Stimulated activated CD8-positive, alpha-beta memory T cell treated with anti-CD3 and anti-CD28 coated beads, Interleukin-15, amount 100 ng/mL, for 24 hours (primary cell): ENCODE measurements at regions not wholly inside any gene's neighbourhood (a gene's known extent, or its start where the extent isn't known, plus 50 kb on each side); places are given as distances from the start of the nearest gene placed in this dataset.

Source experiments
- DNase-seq: peaks from one replicate; pipeline ENCODE4 v3.0.0-alpha.2; 2020; ENCODE audit warnings: low read depth

DNA sequence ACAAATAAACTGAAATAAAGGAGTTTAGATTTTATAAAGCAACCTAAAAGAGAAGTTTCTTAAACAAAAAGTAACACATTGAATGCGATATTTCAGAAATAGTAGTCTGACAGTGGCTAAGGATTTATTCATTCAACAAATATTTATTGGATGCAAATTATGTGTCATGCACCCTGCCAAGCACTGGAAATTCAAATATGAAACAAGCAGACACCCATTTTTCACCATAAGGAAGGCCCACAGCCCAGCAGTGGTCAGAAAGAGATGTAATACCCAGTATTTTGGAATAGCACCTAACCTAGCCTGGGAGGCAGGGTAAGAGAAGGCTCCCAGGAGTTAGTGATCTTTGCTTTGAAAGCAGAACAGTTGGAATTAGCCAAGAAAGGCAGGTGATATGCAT lies 855.1 kb upstream of the TENM3 start:
- DNase-seq = no peak

DNA sequence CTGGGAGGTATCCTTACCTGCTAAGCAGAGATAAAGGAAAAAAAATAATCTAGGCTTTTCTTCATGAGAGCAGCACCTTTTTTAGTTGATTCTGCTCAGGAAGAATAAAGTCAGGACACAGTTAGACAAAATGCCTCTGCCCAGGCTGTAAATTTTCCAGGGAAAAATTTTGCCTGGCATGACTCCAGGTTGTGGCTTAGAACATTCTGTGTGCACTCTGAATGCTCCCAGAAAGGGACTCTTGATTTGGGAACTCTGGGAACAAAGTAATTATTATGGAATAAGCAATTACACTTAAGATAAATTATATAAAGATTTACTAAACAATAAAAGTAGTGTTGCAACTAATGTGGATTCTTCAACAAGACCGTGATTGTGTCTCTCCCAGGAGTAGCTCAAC lies 826.2 kb upstream of the TENM3 start:
- DNase-seq = no peak

DNA sequence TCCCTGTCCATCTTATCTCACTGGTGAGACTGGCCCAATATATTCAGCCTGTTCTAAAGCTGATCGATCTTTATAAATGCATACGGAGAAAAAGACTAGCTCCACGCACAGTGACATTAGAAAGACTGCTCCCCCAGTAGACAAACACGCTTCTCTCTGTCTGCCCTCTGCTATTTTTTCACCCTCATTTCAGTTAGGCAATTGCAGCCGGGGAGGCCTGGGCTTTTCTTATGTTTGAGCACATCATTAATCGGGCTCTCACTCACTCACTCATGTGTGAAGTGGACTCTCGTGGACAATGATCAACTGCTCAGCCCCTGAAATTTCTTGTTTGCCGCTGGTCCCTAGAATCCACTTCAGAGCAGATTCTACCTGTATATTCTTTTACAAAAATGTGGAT lies 824.7 kb upstream of the TENM3 start:
- no peak for DNase-seq

DNA sequence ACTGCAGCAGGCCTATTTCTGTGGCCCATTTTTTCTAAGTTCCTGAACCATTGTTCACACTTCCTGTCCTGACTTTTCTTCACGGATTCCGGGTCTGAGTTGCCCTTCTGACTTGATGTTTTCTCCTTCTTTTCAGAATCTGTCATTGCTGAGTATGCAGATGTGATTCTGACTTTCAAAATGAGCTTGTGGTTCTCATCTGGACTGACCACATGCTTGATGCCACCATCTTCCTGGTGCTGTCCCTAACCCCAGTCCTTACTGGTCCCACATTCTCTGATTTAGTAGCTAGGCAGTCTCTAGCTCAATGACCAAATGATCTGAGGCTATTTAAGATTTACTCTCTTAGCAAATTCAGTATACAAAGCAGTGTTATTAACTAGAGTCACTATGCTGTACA lies 822.3 kb upstream of the TENM3 start:
- no peak for DNase-seq

DNA sequence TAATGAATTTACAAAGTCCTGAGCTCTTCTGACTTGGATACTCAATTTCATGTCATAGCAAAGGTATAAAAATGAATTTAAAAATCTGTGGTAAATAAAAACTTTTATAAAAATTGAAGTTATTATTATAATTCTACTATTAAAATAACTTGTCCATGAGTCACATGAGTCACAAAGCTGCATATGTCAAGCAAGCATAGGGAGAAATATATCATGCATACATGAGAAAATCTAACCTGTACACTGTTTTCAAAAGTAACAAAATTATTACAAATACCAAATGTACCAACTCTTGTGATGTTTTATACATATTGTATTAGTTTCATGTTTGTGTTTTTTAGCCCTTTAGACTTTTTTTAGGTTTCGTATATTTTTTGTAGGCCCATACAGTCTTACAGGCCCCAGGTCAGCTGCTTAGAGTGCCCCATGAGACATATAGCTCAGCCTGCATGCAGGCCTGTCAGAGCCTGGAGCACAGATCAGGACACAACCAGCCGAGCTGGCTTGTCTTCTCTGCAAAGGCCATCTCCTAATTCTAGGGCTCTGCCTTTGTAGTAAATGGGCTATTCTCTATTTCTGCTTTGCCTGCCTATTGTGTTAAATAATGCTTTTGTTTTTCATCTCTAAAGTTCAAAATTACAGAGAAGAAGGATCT lies 818.7 kb upstream of the TENM3 start:
- DNase-seq = no peak

DNA sequence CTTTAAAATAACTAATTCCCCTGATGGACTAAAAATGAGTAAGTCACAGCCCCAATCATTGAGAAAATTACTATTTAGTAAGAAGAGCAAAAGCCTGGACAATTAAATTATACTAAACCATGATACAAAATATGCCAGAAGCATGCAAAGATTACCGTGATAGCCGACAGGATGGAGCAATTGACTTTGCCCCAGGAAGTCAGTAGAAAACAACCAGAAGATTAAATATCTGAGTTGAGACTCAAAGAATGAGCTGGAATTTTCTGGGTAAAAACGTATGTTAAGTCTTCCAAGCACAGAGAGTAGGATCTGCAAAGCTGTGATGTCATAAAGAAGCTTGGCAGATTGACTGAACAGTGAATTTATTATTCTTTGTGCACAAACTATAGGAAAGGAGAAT lies 816.1 kb upstream of the TENM3 start:
- DNase-seq = no peak

DNA sequence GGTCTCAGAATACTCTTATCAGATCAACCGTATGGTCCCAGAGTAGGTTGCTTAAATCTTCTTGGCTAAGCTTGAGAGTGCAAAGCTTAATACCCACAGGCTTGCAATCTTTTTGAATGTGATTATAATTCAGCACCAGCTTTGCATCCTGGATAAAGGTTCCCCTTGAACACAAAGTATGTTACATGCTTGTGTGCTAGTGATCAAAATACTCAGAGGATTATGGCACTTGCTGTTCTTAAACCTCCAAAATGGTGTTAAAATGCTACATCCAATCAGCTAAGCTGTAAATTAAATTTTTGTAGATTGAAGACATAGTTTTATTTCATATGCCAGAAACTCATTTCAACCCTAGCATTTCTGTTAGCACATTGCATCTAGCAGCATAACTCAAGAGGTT lies 812.2 kb upstream of the TENM3 start:
- no peak for DNase-seq

DNA sequence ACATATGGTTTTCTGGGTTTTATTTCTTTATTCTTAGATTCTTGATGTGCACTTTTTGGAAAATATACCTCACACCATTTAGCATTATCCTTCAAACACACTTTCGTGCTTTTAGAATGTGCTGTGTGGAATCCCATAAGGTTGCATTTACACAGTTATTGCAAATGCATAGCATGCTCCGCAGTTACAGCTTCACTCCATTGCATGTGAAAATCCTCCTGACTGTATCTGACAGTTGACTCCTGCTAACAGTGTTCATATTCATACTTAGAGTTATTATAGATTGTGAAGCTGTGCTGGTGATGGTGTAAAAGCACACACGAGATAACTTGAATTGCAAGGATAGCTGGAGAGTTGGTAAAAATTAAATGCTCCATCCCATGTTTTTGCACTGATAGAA lies 811.5 kb upstream of the TENM3 start:
- DNase-seq = no peak

DNA sequence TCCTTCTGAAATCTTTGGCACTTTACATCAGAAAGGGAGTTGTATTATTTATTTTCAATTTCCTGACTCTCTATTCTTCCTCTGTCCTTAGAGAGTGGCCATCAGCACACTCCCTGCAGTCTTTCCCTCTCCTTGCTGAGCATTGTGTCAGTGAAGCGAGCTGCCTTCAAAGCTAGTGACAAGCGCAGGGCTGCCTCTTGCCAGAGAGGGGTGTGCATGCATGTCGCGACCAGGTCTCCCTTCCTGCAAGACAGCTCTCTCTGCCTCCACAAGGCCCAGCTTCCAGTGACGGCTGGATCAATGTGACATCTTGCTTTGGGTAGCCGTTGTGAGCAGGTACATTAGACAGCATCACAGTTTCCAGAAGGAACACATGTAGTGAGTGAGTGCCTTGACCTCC lies 810.9 kb upstream of the TENM3 start:
- DNase-seq = no peak

DNA sequence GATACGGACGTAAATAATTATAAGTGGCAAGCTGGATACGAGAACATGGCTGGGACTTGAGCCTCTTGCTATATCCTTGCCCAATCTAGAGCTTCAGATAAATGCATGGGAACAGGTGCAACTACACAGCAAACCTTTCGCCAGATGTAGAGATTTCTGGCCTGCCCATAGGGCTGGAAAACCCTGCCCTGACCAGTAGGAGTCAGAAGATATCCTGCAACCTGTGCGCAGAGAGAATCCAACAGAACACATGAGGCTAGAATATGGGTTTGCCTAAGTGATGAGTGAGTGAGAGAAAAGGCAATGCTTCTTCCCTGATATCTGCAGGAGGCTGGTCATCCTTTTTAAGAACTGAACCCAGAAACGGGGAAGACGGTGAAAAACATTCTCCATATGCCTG lies 805.3 kb upstream of the TENM3 start:
- DNase-seq = no peak

DNA sequence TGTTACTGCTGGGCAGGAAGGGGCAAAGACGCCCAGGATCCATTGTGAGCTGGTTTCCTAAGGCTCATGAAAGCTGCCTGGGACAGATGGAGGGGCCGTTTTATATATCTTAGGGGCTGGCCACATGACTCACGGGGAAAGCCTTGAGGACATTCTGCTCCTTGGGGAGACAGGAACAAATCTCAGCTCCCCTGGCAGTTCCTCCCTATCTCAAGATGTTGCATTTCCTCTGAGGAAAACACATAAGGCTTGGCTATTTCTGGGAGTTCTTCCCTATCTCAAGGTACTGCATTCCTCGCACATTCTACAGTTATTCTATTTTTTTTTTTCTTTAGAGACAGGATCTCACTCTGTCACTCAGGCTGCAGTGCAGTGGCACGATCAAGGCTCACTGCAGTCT lies 804.6 kb upstream of the TENM3 start:
- no peak for DNase-seq

DNA sequence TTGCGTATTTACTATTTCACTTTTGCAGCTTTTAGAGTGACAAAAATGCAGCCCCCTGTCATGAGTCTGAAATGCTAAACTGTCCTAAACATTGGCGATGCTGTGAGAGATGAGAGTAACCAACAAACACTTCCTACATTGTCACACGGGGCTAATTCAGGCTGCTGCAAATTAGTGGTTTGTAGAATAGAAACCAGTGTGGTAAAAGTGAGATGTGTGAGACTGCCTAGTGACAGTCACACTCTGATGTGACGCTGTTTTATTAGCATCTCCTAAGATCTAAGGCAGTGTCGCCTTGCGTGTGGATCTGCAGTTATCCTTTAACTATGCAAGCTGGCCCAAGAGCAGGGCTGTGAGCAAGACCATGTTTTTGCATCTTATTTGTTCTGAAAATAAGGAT lies 800.2 kb upstream of the TENM3 start:
- DNase-seq = no peak

DNA sequence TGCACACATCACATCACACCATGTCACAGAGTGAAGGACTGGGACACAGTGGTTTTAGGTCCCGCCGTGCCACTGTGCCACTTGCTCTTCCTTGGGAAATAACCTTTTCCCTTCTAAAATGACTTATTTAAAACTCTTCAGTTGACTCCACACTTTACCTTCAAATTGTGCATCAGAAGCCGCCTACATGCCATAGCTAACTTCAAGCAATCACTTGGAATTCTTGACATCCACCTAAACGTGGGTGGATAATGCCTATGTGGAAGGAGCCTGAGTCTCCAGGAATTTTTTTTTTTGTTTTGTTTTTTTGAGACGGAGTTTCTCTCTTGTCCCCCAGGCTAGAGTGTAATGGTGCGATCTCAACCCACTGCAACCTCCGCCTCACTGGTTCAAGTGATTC lies 777.4 kb upstream of the TENM3 start:
- no peak for DNase-seq

DNA sequence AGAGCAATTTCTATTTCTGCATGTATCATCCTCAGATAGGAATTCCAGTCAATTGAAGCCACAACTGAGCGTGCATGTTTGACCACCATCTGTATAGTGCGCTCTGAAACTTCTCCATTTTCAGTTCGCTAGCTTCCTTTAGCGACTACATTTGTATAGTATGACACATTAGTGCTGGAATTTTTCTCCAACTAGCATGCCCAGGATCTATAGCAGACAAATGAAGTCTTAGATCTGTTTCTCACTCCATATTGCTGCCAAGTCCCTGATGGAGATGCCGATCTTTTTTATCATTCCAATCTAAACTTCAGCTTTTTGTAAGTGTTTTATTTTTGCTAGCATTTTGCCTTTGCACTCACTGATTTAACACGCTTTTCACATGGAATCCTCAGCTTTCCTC lies 774.8 kb upstream of the TENM3 start:
- no peak for DNase-seq

DNA sequence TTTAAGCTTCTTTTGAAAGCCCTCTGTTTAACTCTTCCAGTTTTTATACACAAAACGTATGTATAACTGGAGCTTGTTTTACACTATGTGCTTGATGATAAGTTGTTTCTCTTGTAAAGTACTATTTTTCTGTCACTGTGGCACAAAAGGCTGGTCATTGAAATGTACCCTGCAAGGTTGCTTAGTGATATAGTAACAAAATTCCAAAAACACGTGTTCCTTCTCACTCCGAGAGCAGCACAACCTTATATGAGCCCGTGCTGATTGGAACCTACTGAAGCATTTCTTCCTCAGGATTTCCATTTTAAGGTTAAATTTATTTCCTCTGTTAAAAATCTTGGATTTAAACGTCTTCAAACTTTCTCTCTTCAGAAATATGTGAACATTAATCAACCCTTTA lies 772.9 kb upstream of the TENM3 start:
- no peak for DNase-seq

DNA sequence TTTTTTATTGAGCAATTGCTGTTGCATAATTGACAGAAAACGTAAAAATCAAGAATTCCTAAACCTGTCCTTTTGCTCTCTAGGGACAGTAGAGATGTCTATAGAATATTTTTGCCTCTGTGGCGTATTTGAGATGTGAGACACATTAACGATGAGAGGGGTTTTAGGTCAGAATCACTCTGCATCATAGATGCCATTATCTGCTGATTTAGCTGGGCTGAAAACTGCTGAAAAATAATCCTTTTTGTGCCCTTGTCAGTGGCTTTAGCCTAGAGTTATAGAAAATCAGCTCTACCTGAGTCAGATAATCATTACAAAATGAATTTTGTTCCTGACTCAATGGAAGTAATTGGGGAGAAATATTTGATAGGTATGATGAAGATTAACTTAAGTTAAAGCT lies 767.8 kb upstream of the TENM3 start:
- DNase-seq = no peak

DNA sequence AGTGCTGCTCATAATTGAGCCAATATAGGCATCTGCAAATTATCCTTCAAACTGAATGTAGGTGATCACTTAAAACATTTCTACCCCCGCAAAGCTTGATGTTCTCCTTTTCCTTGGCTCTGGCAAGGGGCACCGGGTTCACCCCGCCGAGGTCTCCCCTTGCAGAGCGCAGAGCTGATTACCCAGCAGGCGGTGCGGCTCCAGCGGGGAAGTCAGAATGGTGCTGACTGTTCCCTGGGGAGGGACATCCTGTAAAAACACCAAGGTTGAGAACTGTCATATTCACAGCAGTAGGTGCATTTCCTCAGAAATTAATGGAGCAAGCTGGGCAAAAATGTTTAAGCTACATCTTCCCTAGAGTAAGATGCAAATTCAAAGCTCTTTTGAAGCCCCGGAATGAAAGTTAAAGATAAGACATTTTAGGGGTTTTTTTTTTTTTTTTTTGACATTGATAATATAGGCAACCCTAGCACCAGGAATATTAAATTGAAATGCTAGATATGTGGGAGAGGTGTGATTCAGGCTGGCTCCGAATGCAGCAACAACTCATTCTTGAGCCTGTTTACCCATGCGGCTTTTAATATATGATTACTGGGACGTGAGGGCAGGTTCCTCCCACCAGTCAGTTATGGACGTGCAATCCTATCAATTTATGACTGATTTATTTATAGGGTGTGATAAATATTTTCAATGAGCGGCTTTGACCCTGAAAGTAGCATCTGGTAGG lies 767.3 kb upstream of the TENM3 start:
- no peak for DNase-seq

DNA sequence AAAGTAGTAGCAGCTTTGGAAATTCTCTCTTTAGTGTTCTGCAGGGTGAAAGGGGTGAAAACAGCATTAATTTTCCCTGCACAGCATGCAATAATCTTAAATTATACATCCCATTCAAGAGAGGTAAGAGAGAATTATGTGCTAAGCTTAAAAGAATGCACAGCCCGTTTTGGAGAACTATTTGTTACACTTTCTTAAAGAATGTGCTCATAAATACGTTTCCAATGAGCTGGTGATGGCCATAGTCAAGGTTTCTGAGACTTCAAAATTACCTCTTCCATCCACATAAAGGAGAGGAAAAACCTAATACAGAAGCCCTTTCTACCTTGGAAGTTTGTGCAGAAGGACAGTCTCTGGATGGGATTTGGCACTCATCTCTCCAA lies 766.7 kb upstream of the TENM3 start:
- no peak for DNase-seq

DNA sequence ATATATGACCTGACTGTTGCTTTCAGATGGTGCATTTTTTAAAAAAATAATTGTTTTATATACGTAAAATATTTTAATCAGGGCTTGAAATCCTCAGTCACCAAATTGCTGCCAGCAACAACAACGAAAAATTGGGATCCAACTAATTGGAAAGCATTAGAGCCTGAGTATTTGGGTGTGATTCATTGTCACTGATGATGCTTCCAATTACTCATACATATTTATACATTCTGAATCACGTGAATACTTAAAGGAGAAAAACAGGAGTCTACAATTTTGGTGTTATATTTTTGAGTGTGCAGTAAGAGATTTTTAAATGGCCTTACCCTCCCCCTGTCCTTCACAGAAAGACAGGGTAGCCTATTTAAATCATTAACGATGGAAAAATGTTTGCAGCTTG lies 765.6 kb upstream of the TENM3 start:
- DNase-seq = no peak

DNA sequence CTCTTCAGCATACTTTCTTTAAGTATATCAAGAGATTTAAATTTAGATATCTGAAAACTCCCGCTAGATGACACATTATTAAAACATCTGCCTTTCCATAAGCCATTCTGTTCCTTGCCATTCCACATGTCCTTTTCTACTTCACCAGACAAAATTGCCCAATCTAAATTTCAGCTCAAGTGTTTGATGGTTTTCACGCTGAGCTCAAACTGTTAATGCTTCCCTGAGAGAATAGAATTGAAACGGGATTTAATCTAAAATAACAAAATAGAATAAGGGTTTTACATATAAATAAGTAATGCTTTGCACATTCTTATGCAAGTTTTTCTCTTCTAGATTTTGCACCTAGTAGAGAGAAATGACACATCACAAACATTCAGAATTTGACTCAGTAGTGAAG lies 764.5 kb upstream of the TENM3 start:
- no peak for DNase-seq

DNA sequence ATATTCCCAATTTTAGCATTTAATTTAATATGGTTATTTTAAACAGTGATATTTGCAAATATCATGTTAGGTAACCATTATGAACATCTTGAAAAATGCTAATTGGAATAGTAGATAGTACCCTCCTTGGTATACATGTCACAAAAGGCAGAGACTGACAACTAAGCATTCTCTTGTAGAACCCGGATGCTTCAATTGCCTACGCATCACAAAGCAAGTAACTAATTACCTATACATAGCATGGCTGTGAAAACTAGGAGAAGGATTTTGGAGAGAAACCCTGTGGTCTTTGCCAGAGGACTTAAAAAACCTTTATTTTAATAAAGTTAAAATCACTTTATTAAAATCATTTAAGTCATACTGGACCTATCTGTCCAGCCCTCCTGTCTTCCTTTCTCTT lies 764.1 kb upstream of the TENM3 start:
- no peak for DNase-seq

DNA sequence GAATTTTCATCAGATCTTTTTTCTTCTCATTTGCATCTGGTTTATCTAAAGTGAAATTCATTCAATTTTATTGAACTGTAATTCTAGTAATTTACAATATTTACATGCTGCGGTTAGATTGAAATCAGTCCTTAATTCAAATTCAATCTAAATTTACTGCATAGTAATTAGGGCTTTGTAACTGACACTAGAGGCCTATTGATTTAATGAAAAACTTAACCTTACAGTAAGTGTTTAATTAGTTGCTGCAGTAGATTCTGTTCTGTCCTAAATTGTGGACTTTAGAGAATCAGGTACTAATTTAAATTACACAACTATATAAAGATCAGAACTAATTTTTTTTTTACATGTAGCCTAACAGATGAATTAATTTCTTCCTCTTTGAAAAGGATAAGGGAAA lies 758.8 kb upstream of the TENM3 start:
- no peak for DNase-seq

DNA sequence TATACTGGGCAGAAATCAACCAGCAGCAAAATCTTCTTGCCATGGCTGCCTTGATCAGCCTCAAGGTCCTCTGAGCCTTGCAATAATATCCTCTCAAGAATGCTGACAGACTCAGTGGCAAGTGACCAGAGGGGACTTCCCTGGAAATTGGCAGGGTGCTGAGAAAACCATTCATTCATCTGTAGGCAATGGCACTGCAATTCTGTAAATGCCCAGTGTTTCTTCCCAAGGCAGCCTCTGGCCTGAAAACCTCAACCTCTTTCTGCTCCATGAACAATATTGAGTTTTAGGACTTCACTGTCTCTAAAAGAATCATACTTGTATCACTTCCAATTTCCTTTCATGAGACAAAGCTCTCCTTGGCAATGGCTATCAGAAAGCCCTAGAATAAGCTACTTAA lies 754.3 kb upstream of the TENM3 start:
- no peak for DNase-seq

DNA sequence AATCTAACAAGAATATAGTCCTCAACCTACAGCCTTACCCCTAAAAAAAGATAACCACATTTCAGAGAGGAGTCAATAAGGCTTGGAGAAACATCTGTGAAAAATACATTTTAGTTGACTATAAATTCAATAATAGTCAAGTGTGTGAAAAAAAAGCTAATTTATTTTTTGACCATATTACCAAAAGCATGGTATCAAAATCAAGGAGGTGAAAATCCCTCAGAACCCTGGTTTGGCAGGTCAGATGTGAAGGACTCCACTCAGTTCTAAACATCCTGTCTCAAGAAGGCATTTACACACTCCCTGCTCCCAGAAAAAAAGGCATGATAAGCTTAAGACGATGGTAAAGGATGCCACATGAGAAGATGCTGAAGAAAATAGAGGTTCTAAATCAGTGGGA lies 745.1 kb upstream of the TENM3 start:
- DNase-seq = no peak
